ENCODE measurements at regions not wholly inside any gene's neighbourhood (a gene's known extent, or its start where the extent isn't known, plus 50 kb on each side); places are given as distances from the start of the nearest gene placed in this dataset.

- no peaks in the 10 kb centered on the region for H3K36me3 Mint-ChIP-seq
- peaks cover 4% of the 10 kb centered on the region for H3K9me3 Mint-ChIP-seq
- ChIA-PET POLR2A (no interaction called here), CTCF (no interaction called here)
- H3K4me3 Mint-ChIP-seq, result no peak overlapping the region
- DNase-seq, result no peak
- intact Hi-C loops (cut with micrococcal nuclease), result no loop called here
- H3K27me3 Mint-ChIP-seq, result no peaks in the 10 kb centered on the region
- no peaks in the 10 kb centered on the region for H3K4me1 Mint-ChIP-seq (ENCODE audit: low read depth)
- H3K27ac Mint-ChIP-seq, result no peak overlapping the region
Observed at GRCh38 chr5:124894541-124894940, 148.1 kb upstream of the ZNF608 start.

GRCh38 chr5:124895236-124895635, 148.8 kb upstream of the ZNF608 start:
- CTCF ChIA-PET, result no interaction called here
- Mint-ChIP-seq H3K27me3 (no peaks in the 10 kb centered on the region), H3K36me3 (no peaks in the 10 kb centered on the region), H3K9me3 (peaks cover 4% of the 10 kb centered on the region), H3K4me3 (no peak overlapping the region), H3K27ac (no peak overlapping the region), H3K4me1 (ENCODE audit: low read depth) (no peaks in the 10 kb centered on the region)
- no peak for DNase-seq
- POLR2A ChIA-PET, result no interaction called here
- intact Hi-C loops (cut with micrococcal nuclease), result no loop called here

- Mint-ChIP-seq H3K27me3 (no peaks in the 10 kb centered on the region), H3K9me3 (no peaks in the 10 kb centered on the region), H3K4me3 (no peak overlapping the region), H3K36me3 (no peaks in the 10 kb centered on the region), H3K4me1 (ENCODE audit: low read depth) (no peaks in the 10 kb centered on the region), H3K27ac (no peak overlapping the region)
- intact Hi-C loops (cut with micrococcal nuclease), result no loop called here
- CTCF ChIA-PET, result no interaction called here
- POLR2A ChIA-PET, result no interaction called here
- no peak for DNase-seq
Observed at GRCh38 chr5:124901081-124901480, 154.6 kb upstream of the ZNF608 start.

GRCh38 chr5:124902097-124902821, 155.8 kb upstream of the ZNF608 start:
- ChIA-PET CTCF (no interaction called here), POLR2A (no interaction called here)
- no peaks in the 10 kb centered on the region for H3K9me3 Mint-ChIP-seq
- no peak overlapping the region for H3K4me3 Mint-ChIP-seq
- no peaks in the 10 kb centered on the region for H3K36me3 Mint-ChIP-seq
- intact Hi-C loops (cut with micrococcal nuclease), result no loop called here
- no peaks in the 10 kb centered on the region for H3K4me1 Mint-ChIP-seq (ENCODE audit: low read depth)
- no peak for DNase-seq
- H3K27ac Mint-ChIP-seq, result no peak overlapping the region
- no peaks in the 10 kb centered on the region for H3K27me3 Mint-ChIP-seq

- Mint-ChIP-seq H3K36me3 (no peaks in the 10 kb centered on the region), H3K9me3 (no peaks in the 10 kb centered on the region), H3K4me3 (no peak overlapping the region), H3K27me3 (no peaks in the 10 kb centered on the region), H3K27ac (no peak overlapping the region), H3K4me1 (ENCODE audit: low read depth) (no peaks in the 10 kb centered on the region)
- intact Hi-C loops (cut with micrococcal nuclease), result no loop called here
- ChIA-PET CTCF (no interaction called here), POLR2A (no interaction called here)
- no peak for DNase-seq
Observed at GRCh38 chr5:124905256-124906130, 159.1 kb upstream of the ZNF608 start.

DNA sequence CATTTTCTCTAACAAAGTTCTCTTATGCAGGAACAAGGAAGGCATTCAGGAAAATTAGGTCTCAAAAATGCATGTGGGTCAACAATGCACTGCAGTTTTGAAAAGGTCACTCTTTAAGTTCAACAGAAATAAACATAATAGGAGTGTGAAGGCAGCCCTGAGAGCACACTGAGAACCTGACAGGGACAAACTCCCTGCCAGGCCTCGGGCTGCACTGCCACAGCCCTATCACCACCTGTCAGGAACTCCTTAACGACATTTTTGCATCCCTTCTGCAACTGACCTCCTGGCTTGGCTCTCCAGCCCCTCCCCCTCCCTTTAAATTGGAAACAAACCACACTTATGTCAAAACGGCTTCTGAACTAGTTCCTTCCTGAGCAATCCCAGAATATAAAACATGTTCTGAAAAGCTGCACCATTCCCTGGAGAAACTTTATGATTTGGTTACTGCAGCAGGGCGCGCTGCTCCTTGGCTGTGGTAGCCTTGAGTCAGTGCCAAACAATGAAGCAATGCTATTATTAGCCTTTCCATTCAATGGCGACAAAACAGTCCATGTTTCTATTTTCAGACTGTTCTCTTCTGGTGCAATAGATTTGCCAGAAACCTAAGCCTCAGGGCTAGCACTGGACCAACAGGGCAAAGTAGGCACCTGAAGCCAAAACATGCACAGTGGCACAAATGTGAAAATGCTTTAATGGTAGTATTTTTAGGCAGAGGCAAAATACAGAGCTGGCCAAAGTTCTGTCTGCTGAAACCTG, 160.1 kb upstream of the ZNF608 start:
- POLR2A ChIA-PET, result no interaction called here
- Mint-ChIP-seq H3K27ac (no peak overlapping the region), H3K4me1 (ENCODE audit: low read depth) (no peaks in the 10 kb centered on the region), H3K4me3 (no peak overlapping the region), H3K27me3 (no peaks in the 10 kb centered on the region), H3K36me3 (no peaks in the 10 kb centered on the region), H3K9me3 (no peaks in the 10 kb centered on the region)
- CTCF ChIA-PET, result no interaction called here
- intact Hi-C loops (cut with micrococcal nuclease), result no loop called here
- DNase-seq, result no peak

DNA sequence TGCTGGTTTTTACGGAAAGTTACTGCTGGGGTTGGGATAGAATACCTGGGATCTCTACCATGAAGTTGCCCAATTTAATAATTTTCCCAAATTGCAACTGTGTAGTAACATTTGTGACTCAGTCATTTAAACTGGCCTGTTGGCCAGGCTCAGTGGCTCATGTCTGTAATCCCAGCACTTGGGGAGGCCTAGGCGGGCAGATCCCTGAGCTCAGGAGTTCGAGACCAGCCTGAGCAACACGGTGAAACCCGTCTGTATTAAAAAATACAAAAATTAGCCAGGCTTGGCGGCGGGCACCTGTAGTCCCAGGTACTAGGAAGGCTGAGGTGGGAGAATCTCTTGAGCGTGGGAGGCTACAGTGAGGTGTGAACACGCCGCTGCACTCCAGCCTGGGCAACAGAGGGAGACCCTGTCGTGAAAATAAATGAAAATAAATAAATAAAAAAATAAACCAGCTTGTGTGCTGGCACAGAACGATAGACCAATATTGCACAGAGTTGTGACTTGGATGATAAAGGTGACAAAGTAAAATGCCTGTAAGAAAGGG, 160.7 kb upstream of the ZNF608 start:
- intact Hi-C loops (cut with micrococcal nuclease), result no loop called here
- Mint-ChIP-seq H3K4me3 (no peak overlapping the region), H3K27ac (no peak overlapping the region), H3K4me1 (ENCODE audit: low read depth) (no peaks in the 10 kb centered on the region), H3K9me3 (no peaks in the 10 kb centered on the region), H3K27me3 (no peaks in the 10 kb centered on the region), H3K36me3 (no peaks in the 10 kb centered on the region)
- no peak for DNase-seq
- CTCF ChIA-PET, result no interaction called here
- POLR2A ChIA-PET, result no interaction called here

DNA sequence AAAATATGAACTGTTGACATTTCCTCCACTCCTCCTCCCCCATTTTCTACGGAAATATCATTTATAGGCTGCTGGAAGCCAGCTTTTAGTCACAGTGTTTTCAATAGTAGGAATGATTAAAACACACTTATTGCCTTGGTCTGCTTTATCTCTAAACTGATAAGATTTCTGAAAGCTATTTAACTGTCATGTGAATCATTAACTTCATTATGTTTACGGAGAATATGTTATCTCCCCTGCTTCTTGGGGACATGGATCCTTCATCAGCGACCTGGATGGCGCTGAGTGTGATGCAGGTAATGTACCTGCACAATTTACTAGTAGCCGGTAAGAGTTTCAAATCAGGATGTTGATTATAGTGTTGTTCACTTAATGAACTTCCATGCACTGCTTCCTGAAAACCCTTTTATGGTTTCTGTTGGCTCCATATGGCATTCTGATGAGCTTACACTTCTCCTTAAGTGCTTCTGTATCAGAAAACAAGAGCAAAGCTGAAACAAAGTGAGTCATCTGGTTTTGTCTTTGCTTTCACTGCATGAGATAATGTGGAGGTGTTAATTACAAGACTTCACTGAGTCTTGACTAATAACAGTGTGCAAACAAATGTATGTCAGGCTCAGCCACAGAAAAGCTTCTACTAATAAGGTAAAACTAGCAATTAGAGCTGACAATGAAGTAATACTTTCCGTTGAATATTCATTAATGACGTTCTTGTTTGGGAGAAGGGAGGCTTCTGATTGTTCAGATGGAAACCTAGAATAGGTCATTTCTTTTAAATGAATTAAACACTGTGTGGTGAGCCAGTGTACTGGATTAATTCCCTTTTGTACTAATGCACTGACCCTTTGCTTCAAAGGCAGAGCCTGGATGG, 162.4 kb upstream of the ZNF608 start:
- CTCF ChIA-PET, result no interaction called here
- intact Hi-C loops (cut with micrococcal nuclease), result no loop called here
- H3K27ac Mint-ChIP-seq, result no peak overlapping the region
- no peak for DNase-seq
- no peaks in the 10 kb centered on the region for H3K4me1 Mint-ChIP-seq (ENCODE audit: low read depth)
- POLR2A ChIA-PET, result no interaction called here
- H3K27me3 Mint-ChIP-seq, result no peaks in the 10 kb centered on the region
- no peaks in the 10 kb centered on the region for H3K36me3 Mint-ChIP-seq
- no peak overlapping the region for H3K4me3 Mint-ChIP-seq
- no peaks in the 10 kb centered on the region for H3K9me3 Mint-ChIP-seq

DNA sequence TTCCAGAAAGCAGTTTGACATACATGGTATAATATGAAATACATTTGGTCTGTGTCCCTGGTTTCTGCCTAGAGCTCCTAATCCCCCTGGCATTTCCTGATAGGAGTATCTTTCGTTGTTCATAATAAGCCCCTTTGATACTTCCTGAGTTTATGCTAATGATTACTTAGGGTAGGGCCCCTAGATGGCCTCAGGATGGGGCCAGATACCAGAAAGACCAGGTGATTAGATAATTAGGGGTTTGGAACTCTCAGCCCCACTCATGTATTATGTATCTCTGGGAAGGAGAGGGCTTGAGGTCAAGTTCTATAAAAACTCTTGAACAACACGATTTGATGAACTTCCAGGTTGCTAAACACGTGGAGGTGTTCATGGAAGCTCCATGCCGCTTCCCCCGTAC, 163.3 kb upstream of the ZNF608 start:
- H3K27ac Mint-ChIP-seq, result no peak overlapping the region
- H3K4me3 Mint-ChIP-seq, result no peak overlapping the region
- DNase-seq, result no peak
- H3K36me3 Mint-ChIP-seq, result no peaks in the 10 kb centered on the region
- CTCF ChIA-PET, result no interaction called here
- no peaks in the 10 kb centered on the region for H3K27me3 Mint-ChIP-seq
- no peaks in the 10 kb centered on the region for H3K9me3 Mint-ChIP-seq
- H3K4me1 Mint-ChIP-seq (ENCODE audit: low read depth), result no peaks in the 10 kb centered on the region
- intact Hi-C loops (cut with micrococcal nuclease), result no loop called here
- POLR2A ChIA-PET, result no interaction called here

DNA sequence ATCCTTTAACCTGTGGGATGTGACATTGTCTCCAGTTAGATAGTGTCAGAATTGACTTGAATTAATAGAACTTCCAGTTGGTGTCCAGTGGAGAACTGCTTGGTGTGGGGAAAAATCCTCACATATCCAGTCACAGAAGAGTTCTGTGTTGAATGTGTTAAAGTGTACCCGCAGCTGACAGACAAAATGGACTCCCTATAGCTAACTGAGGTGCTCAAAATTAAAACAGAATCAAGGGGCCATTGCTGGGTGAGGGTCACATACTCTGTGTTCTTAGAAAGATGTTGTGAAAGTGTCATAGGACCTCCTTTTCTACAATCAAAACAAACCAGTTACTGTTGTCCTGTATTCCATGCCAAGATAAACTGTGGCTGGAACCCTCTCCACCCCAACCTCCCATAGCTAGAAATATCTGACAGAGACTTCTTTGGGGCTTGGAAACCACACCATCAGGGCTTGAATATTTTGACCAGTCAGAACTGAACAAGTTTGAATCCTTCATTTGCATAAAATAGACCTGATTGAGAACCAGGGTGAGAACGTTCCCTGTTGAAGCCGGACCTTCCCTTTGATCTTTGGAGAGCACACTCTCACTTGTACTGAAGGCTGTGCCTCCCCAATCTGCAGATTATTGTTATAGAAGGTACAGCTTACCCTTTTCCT, 164.0 kb upstream of the ZNF608 start:
- H3K9me3 Mint-ChIP-seq, result no peaks in the 10 kb centered on the region
- no peak overlapping the region for H3K27ac Mint-ChIP-seq
- ChIA-PET POLR2A (no interaction called here), CTCF (no interaction called here)
- no peak for DNase-seq
- intact Hi-C loops (cut with micrococcal nuclease), result no loop called here
- no peaks in the 10 kb centered on the region for H3K27me3 Mint-ChIP-seq
- H3K4me3 Mint-ChIP-seq, result no peak overlapping the region
- no peaks in the 10 kb centered on the region for H3K4me1 Mint-ChIP-seq (ENCODE audit: low read depth)
- H3K36me3 Mint-ChIP-seq, result no peaks in the 10 kb centered on the region

DNA sequence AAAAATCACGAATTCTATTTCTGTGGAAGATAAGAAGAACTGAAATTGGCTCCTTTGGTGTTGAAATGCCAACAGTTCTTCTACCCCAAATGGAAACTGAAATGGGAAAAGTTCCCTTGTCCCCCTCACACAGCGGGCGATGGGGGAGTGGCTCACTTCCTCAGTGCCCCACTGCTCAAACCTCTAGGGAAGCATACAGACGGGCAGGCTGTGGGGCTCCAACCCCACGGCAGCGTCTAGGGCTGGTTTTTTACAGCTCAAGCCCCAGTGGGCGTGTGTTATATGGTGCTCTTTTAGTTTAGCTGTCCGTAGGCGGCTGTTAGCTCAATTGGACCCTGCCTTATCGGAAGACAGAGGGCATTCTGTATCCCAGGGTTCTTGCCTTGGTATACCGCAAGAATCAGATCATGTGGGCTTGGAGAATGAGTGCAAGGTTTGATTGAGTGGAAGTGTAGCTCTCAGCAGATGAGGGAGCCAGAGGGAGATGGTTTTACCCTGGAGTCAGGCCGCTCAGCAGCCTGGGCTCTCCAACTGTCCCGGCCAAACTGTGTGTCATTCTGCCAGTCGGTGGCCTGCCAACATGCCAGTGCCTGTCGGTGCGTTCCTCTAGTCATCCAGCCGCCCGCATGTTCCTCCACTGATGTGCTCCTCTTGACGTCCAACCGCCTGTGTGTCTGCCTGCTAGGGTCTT, 166.3 kb upstream of the ZNF608 start:
- DNase-seq, result no peak
- Mint-ChIP-seq H3K4me1 (ENCODE audit: low read depth) (no peaks in the 10 kb centered on the region), H3K4me3 (no peak overlapping the region), H3K9me3 (no peaks in the 10 kb centered on the region), H3K36me3 (no peaks in the 10 kb centered on the region), H3K27ac (no peak overlapping the region), H3K27me3 (no peaks in the 10 kb centered on the region)
- intact Hi-C loops (cut with micrococcal nuclease), result no loop called here
- CTCF ChIA-PET, result no interaction called here
- POLR2A ChIA-PET, result no interaction called here

Data from activated CD4-positive, alpha-beta memory T cell treated with anti-CD3 and anti-CD28 coated beads for 36 hours (primary cell).